ENCODE measurements at regions not wholly inside any gene's neighbourhood (a gene's known extent, or its start where the extent isn't known, plus 50 kb on each side); places are given as distances from the start of the nearest gene placed in this dataset.
A peak's percentile ranks its signal among the peaks of the same experiment; 100 is the strongest.

DNA sequence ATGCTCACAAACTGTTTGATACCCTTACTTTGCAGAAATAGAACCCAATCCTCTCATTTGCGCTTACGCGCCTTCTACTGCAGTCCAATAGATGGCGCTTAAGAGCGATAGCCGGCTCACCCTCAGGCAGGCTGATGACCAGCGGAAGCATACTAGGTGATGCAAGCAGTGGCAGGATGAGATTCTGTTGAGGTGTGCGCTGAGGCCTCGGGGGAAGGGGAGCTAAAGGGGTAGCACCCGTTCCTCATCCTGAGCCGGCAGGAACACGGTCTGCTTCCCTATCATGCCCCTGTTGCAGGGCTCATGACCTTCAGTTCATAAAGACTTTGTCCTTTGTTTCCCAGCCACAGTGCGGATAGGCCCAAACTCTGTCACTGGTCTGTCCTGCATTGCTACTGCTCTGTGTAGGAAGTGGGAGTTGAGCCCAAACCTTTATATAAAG lies 628.9 kb downstream of the TLL1 start:
- no peak for DNase-seq

DNA sequence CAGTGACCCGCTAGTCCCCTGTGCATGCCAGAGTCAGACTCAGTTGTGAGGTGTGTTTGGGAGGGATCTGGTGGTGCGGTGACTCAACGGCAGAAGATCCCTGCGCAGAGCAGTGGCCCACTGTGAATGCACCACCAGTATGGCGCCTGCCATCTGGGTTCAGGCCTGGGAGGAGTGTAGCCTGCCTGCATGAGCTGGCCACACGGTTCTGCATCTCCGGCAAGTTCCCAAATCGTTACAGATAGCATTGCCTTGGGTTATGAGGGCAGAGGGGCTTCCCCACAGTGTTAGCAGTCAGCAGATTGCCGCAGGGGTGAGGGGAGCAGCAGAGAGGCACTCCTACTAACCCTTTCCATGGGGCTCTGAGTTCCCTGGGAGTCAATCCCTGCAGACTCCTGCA lies 629.6 kb downstream of the TLL1 start:
- DNase-seq: no peak

- no peak for DNase-seq
These were observed 633.0 kb downstream of the TLL1 start for GRCh38 chr4:166506051-166506450.

DNA sequence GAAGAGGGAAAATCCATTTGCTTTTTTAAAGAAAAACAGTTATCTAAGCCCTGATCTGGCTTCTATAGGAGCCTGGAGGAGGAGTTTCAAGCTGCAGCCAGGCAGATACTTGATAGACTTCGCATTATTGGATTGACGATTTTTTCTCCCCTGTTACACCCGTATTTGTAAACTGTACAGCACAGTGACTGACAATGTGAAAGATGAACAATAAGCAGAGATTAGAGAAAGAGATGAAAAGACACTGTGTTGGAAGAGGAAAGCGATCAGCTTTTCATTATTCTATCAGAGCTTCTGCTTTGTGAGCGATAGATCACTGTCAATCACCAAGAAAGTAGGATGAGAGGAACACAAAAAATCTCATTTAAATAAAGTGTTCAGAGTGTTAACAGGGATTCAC lies 639.2 kb downstream of the TLL1 start:
- no peak for DNase-seq

GRCh38 chr4:166518315-166518714 lies 645.3 kb downstream of the TLL1 start:
- DNase-seq: no peak

GRCh38 chr4:166518776-166519175 lies 645.7 kb downstream of the TLL1 start:
- peak; percentile 49 for DNase-seq

GRCh38 chr4:166519774-166520173 lies 646.7 kb downstream of the TLL1 start:
- DNase-seq: no peak

DNA sequence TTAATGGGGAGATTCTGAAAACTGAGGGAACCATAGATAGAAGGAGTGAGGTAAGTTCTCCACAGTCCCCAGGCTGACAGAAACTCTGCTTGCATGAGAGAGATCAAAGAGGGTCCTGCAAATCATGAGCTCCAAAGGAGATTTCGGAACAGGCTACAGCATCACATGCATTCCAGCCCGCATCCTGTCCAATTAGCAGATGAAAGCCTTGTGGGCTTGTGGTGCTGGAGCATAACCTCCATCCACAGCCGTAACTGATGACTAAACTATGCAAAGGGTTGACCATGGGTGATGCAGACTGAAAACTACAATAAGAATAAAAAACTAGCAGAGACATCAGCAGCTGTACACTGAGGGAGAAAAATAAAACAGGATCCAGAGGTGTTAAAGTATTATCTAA lies 654.5 kb downstream of the TLL1 start:
- DNase-seq: no peak

DNA sequence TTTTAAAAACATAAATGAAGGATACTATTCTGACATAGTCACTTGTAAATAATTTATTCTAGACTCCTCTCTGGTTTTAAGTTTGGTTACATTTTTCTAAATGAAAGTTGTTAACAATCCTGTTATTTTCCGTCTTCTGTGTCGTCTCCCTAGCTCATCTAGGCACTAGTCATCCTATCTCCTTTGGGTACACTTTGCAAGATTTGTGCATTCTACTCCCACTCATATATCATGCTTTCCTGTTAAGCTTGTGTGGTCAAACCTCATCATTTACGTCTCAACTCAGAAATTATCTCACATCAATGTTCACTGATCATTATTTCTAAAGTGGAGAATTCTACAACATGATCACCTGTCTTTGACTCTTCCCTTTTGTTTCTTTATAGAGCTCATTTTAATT lies 658.7 kb downstream of the TLL1 start:
- no peak for DNase-seq

DNA sequence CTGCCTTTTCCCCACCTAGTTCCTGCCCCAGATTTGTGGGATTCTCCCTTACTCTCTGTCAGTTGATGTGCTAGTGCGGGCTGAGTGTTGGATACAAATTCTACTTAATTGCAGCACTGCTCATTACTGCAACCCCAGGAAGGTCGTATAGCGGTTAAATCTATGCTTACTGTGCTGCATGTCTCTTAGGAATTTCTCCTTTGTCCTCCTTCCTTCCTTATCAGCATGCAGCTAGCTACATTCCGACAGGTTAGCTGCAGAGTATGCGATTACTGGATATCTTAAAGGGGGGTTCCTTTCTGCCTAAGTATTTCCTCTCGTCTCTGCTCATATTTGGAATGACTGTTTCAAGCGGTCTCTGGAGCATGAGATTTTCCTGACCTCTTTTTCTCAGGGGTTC lies 662.8 kb downstream of the TLL1 start:
- no peak for DNase-seq

DNA sequence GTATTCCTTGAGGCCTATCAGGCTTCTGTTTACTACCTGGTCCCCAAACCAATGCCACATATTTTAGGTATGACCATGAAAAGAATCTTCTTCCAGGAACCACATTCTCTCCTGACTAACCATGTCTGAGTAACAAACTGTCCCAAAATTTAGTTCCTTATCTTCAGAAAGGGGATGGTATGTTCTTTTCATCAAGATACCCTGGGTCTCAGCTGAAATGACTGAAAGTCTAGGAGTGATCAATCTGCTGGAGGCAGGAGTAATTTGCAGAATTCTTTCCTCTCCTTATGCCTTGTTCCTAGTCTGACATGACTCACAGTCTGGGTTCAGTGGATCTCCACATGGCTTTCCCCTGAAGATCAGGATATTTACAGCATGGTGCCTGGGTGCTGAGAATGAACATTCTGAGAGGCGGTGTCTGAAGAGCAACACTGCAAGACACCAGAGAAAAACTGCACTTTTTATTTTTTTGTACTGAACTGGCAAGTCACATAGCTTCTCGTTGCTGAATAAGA lies 665.5 kb downstream of the TLL1 start:
- no peak for DNase-seq

DNA sequence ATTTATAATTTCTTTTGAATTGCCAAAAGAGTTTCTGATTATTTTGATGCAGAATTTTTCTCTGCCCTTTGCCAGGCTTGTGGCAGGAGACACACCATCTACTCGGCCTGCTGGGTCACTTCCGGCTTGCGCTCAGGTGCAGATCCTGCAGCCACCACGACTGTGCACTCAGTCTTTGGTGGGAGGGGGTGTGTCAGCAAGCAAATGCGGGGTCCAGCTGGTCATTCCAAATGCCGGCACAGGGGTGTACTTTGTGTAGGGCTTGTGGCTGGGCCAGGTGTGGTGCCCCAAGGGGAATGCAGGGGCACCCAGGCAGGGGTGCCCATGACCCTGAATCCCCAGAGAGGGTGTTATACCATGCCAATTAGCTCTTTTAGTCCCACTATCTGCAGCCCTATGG lies 673.0 kb downstream of the TLL1 start:
- no peak for DNase-seq

DNA sequence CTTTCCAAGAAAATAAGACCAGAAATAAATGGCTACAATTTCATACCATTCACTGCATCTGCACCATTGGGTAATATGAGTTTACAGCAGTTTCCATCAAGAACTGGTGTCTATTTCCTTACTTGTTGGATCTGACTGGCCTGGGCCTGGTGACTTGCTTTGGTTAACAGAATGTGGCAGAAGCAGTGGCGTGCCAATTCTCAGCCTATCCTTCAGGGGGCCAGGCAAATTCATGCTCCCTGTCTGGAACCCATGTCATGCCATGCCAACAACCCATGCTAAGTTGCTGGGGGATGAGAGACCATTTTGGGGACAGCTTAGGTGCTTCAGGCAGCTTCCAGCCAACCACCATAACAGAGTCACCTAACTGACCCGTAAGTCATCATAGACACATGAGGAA lies 656.7 kb downstream of the SPOCK3 start:
- DNase-seq: no peak

DNA sequence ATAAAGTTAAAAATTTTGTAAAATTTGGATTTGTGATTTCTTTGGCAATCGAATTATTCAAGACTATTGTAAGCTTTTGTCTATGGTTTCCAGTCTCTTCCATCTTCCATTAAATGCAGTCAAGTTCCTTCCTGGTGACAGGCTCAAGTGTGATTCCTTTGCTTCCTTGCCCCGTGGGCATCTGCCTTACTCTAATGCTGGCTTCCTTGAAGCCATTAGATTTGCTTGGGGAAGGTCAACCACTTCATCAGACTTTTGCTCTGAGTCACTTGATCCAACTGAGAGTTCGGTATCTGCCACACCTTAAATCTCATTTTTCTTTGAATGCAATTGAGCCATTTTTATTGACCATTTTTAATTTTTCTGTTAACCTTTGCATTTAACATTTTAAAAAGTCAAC lies 648.8 kb downstream of the SPOCK3 start:
- no peak for DNase-seq

- DNase-seq: peak; percentile 47
These were observed 639.9 kb downstream of the SPOCK3 start for GRCh38 chr4:166594326-166594946.

DNA sequence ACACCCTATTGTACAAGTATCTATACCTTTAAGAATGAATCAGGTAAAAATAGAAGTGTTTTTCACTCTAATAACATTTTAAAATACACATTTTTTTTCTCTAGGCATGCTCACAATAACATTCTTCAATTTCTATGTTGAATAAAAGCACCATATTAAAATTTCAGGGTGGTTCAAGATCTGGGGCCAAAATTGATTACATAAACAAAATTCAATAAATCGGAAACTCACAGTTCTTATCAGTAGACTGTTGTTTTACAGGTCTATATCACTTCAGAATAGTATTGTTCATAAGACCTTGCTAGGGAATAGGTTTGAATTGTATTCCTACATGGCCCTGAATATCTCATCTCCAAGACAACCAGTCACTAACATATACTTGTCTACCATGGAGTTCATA lies 634.0 kb downstream of the SPOCK3 start:
- DNase-seq: no peak

DNA sequence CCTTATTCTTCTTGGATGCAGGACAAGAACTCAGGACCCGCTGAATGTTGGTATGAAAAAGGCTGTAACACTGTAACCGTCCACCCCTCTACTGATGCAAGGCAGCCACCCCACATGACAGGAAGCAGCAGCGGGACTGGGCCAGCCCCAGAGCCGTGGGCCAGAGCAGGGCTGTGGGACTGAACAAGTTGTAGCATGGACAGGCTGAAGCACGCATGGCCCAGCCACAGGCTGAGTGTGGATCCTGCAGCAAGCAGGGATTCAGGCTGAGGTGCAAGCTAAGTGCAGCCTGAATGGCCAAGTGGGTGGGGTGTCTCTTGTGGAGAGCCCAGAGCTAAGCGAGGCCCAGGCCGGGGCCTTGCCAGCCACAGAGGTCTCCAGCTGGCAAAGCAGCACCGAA lies 632.2 kb downstream of the SPOCK3 start:
- no peak for DNase-seq

DNA sequence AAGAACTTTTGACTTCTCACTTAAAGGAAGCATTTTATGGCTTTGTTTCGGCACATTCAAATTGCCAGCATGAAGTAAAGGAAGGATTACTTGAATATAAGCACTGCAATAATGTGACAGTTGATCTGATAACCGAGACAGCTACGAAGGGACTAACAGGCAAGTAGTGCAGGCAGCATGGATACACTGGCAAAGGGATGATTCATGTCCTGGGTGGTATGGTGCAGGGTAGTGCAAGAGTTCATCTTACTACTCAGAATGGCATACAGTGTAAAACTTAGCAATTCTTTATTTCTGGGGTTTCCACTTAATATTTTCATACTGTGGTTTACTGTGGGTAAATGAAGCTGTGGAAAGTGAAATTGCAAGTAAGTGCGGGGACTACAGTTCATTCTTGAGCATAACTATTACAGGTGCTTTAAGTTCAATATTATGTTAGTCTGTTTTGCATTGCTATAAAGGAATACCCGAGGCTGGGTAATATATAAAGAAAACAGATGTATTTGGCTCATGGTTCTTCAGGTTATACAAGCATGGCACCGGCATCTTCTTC lies 611.8 kb downstream of the SPOCK3 start:
- DNase-seq: no peak

GRCh38 chr4:166625018-166625637 lies 609.2 kb downstream of the SPOCK3 start:
- no peak for DNase-seq

- no peak for DNase-seq
These were observed 605.8 kb downstream of the SPOCK3 start for GRCh38 chr4:166628454-166628853.

- DNase-seq: no peak
These were observed 598.9 kb downstream of the SPOCK3 start for GRCh38 chr4:166635367-166635766.

DNA sequence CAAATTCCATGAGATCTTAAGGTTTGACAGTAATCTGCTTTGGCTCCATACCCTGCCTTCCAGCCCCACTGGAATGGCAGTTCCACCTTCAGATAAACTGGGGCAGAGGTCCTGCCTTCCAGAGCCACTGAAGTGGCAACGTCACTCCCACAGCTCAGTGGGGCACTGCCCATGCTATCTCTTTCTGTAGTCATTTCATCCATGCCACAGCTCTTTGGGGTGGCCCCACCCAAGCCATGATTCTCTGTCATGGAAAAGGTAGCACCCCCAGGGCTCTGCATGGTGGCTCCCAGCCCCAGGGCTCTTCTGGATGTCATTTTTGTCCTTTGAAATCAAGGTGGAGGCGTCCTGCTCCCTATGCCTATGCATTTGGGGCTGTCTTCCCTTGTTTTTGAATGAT lies 596.5 kb downstream of the SPOCK3 start:
- DNase-seq: no peak

DNA sequence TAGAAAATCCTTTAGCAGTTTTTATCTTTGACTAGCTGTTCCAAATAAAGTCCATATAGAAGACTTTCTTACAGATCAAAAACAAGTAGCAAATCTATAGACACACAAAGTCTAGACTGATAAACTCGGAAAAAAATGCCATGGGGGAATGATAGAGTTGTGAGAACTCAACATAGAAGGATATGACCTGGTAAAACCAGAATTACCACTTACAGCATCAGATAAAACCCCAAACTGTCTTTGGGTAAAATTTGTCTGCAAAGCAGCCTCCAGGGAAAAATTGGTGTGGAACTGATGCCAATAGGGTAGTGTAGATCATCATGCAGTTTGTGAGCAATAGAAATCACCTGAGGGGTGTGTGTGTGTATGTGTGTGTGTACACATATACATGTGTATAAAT lies 579.1 kb downstream of the SPOCK3 start:
- DNase-seq: no peak

- no peak for DNase-seq
These were observed 578.6 kb downstream of the SPOCK3 start for GRCh38 chr4:166655705-166656104.

GRCh38 chr4:166657261-166657660 lies 577.0 kb downstream of the SPOCK3 start:
- DNase-seq: no peak
